Keratinocyte (primary cell): ENCODE measurements at regions not wholly inside any gene's neighbourhood (a gene's known extent, or its start where the extent isn't known, plus 50 kb on each side); places are given as distances from the start of the nearest gene placed in this dataset.
A peak's percentile ranks its signal among the peaks of the same experiment; 100 is the strongest.

ENCODE experiments used
- DNase-seq: peaks from one replicate; pipeline ENCODE4 v3.0.0-alpha.2; 2011; ENCODE audit warnings: low read depth, missing footprints, low spot score
- FAIRE-seq: peaks from 2 replicates; lab custom pipeline; 2011; peaks lifted over from hg19 to GRCh38; lab: Jason Lieb, UNC
- H2AFZ ChIP-seq: 2 replicates; pipeline ENCODE4 v1.6.0; 2012; ENCODE audit warnings: low read length, control low read depth, inconsistent platforms; ENCODE audit not compliant: control insufficient read depth
- H3K27ac ChIP-seq: 2 replicates; pipeline ENCODE4 v1.5.1; 2011; ENCODE audit warnings: low read length; ENCODE audit not compliant: control insufficient read depth, insufficient read depth
- H3K27me3 ChIP-seq: 3 replicates; pipeline ENCODE4 v1.6.0; 2011; ENCODE audit warnings: low read length; ENCODE audit not compliant: control insufficient read depth, insufficient read depth; ENCODE audit errors: extremely low read depth
- H3K36me3 ChIP-seq, 2 experiments: 2 replicates in 1 of 2; 3 replicates in 1 of 2; pipeline ENCODE4 v1.5.1; 2011; ENCODE audit warnings: low read length in 2 of 2, mild to moderate bottlenecking in 1 of 2; ENCODE audit not compliant: control insufficient read depth in 2 of 2, insufficient read depth in 2 of 2; ENCODE audit errors: extremely low read depth in 1 of 2
- H3K4me1 ChIP-seq: 3 replicates; pipeline ENCODE4 v1.5.1; 2011; ENCODE audit warnings: low read length; ENCODE audit not compliant: control insufficient read depth, insufficient read depth; ENCODE audit errors: extremely low read depth
- H3K4me2 ChIP-seq: 3 replicates; pipeline ENCODE4 v1.6.0; 2011; ENCODE audit warnings: low read depth, low read length; ENCODE audit not compliant: control insufficient read depth, insufficient read depth; ENCODE audit errors: extremely low read depth
- H3K4me3 ChIP-seq, 3 experiments: fragments of 200-600 bp in 1 of 3; sonication (generic) in 1 of 3; 2 replicates in 2 of 3; 3 replicates in 1 of 3; pipeline ENCODE4 v1.5.1; 2011 to 2016; ENCODE audit warnings: low read length in 3 of 3, mild to moderate bottlenecking in 3 of 3, control low read depth in 2 of 3, inconsistent platforms in 1 of 3, low read depth in 1 of 3, mixed read lengths in 1 of 3, mixed run types in 1 of 3, moderate library complexity in 1 of 3; ENCODE audit not compliant: control insufficient read depth in 2 of 3, insufficient read depth in 2 of 3; ENCODE audit errors: extremely low read depth in 1 of 3
- H3K79me2 ChIP-seq: 2 replicates; pipeline ENCODE4 v1.6.0; 2012; ENCODE audit warnings: low read length; ENCODE audit not compliant: control insufficient read depth, insufficient read depth
- H3K9ac ChIP-seq: 3 replicates; pipeline ENCODE4 v1.6.0; 2011; ENCODE audit warnings: low read length; ENCODE audit not compliant: control insufficient read depth, insufficient read depth; ENCODE audit errors: extremely low read depth
- H3K9me1 ChIP-seq: 3 replicates; pipeline ENCODE4 v1.6.0; 2011; ENCODE audit warnings: low read length; ENCODE audit not compliant: control insufficient read depth, insufficient read depth; ENCODE audit errors: extremely low read depth
- H3K9me3 ChIP-seq: 2 replicates; pipeline ENCODE4 v1.5.1; 2012; ENCODE audit warnings: low read depth, low read length; ENCODE audit not compliant: control insufficient read depth
- H4K20me1 ChIP-seq: 3 replicates; pipeline ENCODE4 v1.6.0; 2011; ENCODE audit warnings: low read length; ENCODE audit not compliant: control insufficient read depth, insufficient read depth; ENCODE audit errors: extremely low read depth
- EZH2 ChIP-seq: IDR thresholded peaks from one replicate; pipeline ENCODE4 v1.6.1; 2012; ENCODE audit warnings: inconsistent platforms, mild to moderate bottlenecking, low read length, moderate library complexity
- dilution Hi-C: fragments of 300-500 bp; cut with MboI; formaldehyde crosslinking; loops from one replicate; pipeline ENCODE4 v1.7.0; 2020; ENCODE audit warnings: low sequenced_read_pairs; ENCODE audit not compliant: extremely low pct_ligation_motif_present
- TF ChIP-seq, protein P1 (sequence below), 3 experiments: IDR thresholded peaks in 1 of 3; conservative IDR thresholded peaks in 1 of 3; optimal IDR thresholded peaks in 1 of 3; 2 replicates in 2 of 3; 3 replicates in 1 of 3; pipeline versions ENCODE3 to v1.5.1; 2011; ENCODE audit warnings: low read length in 3 of 3, mild to moderate bottlenecking in 3 of 3, moderate library complexity in 2 of 3, control low read depth in 1 of 3, inconsistent platforms in 1 of 3; ENCODE audit not compliant: insufficient read depth in 2 of 3; ENCODE audit errors: extremely low read depth in 1 of 3

DNA sequence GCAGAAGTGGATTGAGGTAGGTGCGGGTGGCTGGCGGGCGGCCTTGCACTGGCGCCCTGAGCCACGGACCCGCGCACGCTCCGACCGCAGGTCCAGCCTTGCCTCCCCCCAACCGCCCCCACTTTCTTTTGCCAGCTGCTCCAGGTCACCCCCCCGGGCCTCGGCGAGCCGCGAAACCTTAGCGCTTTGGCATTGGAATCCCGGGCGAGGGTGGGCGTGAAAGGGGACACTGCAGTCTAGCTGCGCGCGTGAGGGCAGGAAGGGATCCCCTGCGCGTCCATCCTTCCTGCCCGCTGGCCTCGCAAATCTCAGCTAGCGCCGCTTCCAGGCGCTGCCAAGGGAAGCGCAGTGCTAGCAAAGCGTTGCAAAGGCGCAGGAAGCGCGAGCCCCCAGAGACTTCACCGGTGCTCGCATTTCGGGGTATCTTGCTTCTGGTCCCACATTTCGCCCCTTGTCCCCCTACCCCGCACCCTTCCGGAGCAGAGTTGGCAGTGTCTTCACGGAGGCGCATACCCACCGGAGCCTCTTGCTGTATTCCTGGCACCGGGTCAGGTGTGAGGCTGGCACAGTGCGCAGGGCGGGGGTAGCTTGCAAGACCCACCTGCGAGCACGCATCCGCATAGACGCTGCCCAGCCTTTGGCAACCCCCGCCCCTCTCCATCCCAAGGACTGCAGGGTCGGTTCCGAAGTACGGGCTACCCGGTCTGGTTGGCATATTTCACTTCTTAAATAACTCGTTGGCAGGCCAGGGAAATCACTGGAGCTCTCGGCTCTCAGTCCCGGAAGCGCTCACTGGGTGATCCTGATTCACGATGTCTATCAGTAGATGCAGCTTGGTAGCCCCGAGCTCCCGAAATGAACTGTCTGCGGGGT, 104.4 kb downstream of the UCHL1 start:
- DNase-seq (no peak), FAIRE-seq (no peak)
- dilution Hi-C loops: no loop called here
- no peak overlapping the region for H3K9ac ChIP-seq
- peak overlapping the region; percentile 80 for H3K4me2 ChIP-seq
- peaks cover 14% of the 10 kb centered on the region for H3K4me1 ChIP-seq
- H2AFZ ChIP-seq: peak overlapping the region; percentile 37
- H3K9me1 ChIP-seq: no peaks in the 10 kb centered on the region
- no peaks in the 10 kb centered on the region for H3K79me2 ChIP-seq
- peak; percentile 85 for TF ChIP-seq EZH2
- TF ChIP-seq, protein P1, sequence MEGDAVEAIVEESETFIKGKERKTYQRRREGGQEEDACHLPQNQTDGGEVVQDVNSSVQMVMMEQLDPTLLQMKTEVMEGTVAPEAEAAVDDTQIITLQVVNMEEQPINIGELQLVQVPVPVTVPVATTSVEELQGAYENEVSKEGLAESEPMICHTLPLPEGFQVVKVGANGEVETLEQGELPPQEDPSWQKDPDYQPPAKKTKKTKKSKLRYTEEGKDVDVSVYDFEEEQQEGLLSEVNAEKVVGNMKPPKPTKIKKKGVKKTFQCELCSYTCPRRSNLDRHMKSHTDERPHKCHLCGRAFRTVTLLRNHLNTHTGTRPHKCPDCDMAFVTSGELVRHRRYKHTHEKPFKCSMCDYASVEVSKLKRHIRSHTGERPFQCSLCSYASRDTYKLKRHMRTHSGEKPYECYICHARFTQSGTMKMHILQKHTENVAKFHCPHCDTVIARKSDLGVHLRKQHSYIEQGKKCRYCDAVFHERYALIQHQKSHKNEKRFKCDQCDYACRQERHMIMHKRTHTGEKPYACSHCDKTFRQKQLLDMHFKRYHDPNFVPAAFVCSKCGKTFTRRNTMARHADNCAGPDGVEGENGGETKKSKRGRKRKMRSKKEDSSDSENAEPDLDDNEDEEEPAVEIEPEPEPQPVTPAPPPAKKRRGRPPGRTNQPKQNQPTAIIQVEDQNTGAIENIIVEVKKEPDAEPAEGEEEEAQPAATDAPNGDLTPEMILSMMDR (optimal IDR thresholded peaks at IDR 0.05 in 1 of 3, IDR thresholded peaks at IDR 0.05 in 1 of 3, conservative IDR thresholded peaks at IDR 0.05 in 1 of 3; ENCODE audit: extremely low read depth in 1 of 3, insufficient read depth in 2 of 3, low read length in 3 of 3): no peak
- peaks cover 37% of the 10 kb centered on the region for H3K27me3 ChIP-seq
- peak overlapping the region; percentile 49 to 63 (median 57) for H3K4me3 ChIP-seq
- H3K9me3 ChIP-seq: no peaks in the 10 kb centered on the region
- H4K20me1 ChIP-seq: peaks cover 3% of the 10 kb centered on the region
- H3K36me3 ChIP-seq: no peaks in the 10 kb centered on the region
- H3K27ac ChIP-seq: no peak overlapping the region

DNA sequence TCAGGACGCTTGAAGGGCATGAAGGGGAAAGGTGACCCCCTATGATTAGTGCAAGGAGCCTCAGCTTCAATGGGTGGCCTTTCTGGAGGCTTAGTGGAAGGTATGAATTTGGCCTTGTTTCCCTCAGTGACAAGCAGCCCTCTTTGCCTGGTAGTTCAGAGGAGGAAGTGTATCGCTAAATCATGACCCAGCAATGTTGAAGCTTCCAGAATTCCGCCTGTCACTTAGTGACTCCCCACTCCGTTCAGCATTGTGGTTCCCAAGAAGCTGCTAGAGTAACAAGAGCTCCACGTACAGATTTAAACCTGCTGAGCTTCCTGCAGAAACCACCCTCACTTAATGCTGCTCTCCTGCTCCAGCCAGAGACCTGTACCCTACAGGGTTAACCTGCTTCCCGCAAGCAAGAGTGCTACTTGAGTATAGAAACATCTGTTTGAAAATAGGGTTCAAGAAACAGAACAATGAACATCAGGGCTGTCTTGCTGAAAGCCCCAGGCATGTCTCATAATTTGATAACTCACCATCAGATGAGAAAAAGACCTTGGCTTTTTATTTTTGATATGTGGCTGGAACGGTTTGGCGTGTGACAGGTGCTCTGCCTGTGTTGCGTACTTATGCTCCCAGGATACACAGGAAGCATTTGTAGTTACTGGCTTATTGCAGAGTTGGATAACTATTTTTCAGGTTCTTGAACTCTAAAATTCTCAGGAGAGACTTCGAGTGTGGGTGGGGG, 105.2 kb downstream of the UCHL1 start:
- no peaks in the 10 kb centered on the region for H3K36me3 ChIP-seq
- H3K4me1 ChIP-seq: peaks cover 14% of the 10 kb centered on the region
- no peaks in the 10 kb centered on the region for H3K9me3 ChIP-seq
- H3K27ac ChIP-seq: no peak overlapping the region
- H3K4me2 ChIP-seq: peak overlapping the region; percentile 80
- no peaks in the 10 kb centered on the region for H3K79me2 ChIP-seq
- no peak overlapping the region for H3K9ac ChIP-seq
- H3K9me1 ChIP-seq: no peaks in the 10 kb centered on the region
- peak overlapping the region in 1 of 3 experiments; percentile 63 for H3K4me3 ChIP-seq
- peaks cover 3% of the 10 kb centered on the region for H4K20me1 ChIP-seq
- dilution Hi-C loops: no loop called here
- DNase-seq (no peak), FAIRE-seq (peak; percentile 52)
- peaks cover 37% of the 10 kb centered on the region for H3K27me3 ChIP-seq
- H2AFZ ChIP-seq: no peak overlapping the region
- no peak for TF ChIP-seq EZH2
